PC-9 (cell line): ENCODE measurements at regions not wholly inside any gene's neighbourhood (a gene's known extent, or its start where the extent isn't known, plus 50 kb on each side); places are given as distances from the start of the nearest gene placed in this dataset.

Experiments
- CTCF ChIP-seq: fragments of 200-600 bp; sonication (generic); conservative IDR thresholded peaks from 2 replicates; pipeline ENCODE4 v1.6.1; 2017; ENCODE audit warnings: mixed run types, antibody characterized with exemption, mild to moderate bottlenecking, moderate library complexity
- EZH2 ChIP-seq: fragments of 200-600 bp; sonication (generic); IDR thresholded peaks from 2 replicates; pipeline ENCODE4 v1.8.0; 2017; ENCODE audit warnings: antibody characterized with exemption, low read depth

- TF ChIP-seq CTCF (no peak), EZH2 (no peak)
Observed at GRCh38 chr5:88384886-88385285, 116.2 kb upstream of the TMEM161B start.
